ENCODE measurements at regions not wholly inside any gene's neighbourhood (a gene's known extent, or its start where the extent isn't known, plus 50 kb on each side); places are given as distances from the start of the nearest gene placed in this dataset.

DNA sequence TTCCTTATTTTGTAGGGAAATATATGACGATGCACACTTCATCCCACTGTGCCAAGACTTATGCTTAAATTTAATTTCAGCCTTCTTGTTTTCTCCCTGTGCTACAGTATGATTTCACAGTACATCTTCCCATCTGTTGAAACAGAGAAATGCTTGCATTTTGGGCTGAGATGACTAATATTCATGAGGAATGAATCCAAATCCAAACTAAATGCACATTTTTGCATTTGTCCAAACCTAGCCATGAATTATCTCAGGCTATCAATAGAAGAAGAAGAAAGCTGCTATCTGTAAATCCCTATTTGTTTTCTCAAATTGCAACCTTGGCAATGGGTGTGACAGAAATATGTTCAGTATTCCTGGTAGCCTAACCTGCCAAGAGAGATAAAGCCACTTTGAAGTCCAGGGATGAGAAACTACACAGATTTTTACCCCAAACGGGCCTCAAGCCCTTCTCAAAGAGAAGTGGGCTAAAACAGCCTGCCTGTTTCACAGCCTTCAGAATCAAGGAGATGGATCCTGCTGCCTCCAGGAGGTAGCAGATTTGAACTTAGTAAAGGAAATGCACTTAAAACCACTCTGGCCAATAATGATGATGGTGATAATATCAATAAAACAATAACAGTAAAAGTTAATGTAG lies 306.9 kb upstream of the NT5C1B start:
- H3K4me1 ChIP-seq = peaks cover 18% of the 10 kb centered on the region
- TF ChIP-seq POLR2AphosphoS5 (IDR thresholded peaks at IDR 0.05; ENCODE audit: insufficient read depth in 1 of 2, low read depth in 1 of 2) = no peak
- TF ChIP-seq, protein P1, sequence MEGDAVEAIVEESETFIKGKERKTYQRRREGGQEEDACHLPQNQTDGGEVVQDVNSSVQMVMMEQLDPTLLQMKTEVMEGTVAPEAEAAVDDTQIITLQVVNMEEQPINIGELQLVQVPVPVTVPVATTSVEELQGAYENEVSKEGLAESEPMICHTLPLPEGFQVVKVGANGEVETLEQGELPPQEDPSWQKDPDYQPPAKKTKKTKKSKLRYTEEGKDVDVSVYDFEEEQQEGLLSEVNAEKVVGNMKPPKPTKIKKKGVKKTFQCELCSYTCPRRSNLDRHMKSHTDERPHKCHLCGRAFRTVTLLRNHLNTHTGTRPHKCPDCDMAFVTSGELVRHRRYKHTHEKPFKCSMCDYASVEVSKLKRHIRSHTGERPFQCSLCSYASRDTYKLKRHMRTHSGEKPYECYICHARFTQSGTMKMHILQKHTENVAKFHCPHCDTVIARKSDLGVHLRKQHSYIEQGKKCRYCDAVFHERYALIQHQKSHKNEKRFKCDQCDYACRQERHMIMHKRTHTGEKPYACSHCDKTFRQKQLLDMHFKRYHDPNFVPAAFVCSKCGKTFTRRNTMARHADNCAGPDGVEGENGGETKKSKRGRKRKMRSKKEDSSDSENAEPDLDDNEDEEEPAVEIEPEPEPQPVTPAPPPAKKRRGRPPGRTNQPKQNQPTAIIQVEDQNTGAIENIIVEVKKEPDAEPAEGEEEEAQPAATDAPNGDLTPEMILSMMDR (IDR thresholded peaks at IDR 0.05) = no peak
- no peak for TF ChIP-seq POLR2A (IDR thresholded peaks at IDR 0.05)
- no peaks in the 10 kb centered on the region for H3K9me3 ChIP-seq
- H3K4me3 ChIP-seq = no peak overlapping the region
- DNase-seq (ENCODE audit: extremely low spot score in 2 of 2) = no peak
- H3K36me3 ChIP-seq = no peaks in the 10 kb centered on the region
- no peak overlapping the region for H3K27ac ChIP-seq
- intact Hi-C loops (cut with DNase I) = loop anchor here (10.0 kb wide), 1 partner anchor 969 kb away; no protein-coding TSS in a partner anchor
- H3K27me3 ChIP-seq = no peaks in the 10 kb centered on the region

DNA sequence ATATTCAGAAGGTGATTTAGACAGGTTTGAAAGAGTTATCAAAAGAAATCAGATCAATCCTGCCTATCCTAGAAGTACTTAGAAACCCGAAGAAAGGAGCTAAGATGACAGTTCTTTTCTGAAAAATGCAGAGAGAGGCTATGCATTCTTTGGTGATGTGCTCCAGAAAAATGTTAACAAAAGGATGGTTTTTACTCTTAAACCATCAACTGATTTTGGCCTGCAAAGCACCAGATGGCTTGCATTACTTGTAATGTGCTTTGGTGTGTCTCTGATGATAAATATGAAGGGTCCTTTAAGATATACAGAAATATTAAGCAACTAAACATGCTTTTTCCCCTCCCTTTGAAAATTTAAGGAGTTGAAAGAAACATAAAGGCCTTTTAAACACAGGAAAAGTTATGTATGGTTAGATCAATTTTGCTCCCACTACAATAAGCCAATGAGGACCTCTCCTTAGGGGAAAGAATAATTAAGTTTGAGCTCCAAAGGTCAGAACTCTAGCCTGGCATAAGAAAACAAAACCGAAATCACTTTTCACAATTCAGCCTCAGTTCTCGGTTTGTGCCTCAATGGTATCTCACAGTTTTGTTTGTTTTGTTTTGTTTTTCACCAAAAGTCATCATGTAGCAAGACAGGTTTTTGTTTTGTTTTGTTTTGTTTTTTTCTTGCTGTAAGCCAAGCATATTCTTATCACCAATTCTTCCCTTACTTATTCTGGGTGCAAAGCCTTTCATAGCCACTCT lies 302.4 kb upstream of the NT5C1B start:
- TF ChIP-seq POLR2AphosphoS5 (IDR thresholded peaks at IDR 0.05; ENCODE audit: insufficient read depth in 1 of 2, low read depth in 1 of 2) (no peak), POLR2A (IDR thresholded peaks at IDR 0.05) (no peak)
- TF ChIP-seq, protein P1 (IDR thresholded peaks at IDR 0.05) = no peak
- no peak for DNase-seq (ENCODE audit: extremely low spot score in 2 of 2)
- intact Hi-C loops (cut with DNase I) = loop anchor here (10.0 kb wide), 1 partner anchor 973 kb away; no protein-coding TSS in a partner anchor

DNA sequence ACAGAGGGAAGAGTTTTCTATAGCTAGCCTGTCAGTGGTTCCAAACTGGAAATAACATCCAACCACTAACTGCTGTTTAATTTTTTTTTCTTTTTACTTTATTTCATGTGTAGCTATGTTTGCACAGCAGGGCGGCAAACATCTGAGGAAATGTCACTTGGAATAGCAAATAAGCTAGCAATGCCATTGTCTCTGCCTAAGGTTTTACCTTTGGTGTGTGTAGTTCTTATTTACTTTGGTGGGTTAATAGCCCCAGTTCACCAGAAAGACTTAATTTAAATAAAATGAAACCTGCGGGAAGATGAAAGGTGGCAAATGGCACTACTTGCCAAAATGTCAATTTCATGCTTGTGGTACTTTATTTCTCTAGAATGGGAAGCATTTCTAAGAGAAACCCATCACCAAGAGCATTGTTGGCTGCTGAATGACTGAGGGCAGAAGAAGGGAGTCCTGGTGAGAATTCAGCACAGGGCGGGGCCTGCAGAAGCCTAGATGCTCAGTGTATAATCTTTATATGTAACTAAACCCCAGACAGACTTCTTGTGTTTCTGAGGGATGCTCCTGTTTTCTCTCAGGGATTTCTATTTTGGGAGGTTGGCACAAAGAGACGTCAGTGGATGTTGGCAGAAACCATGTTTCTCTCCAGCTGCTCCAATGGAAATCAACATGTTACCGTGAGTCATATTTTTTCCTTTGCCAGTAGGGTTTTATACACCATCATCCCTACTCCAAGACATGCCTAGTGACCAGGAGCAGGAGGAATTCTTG lies 300.4 kb upstream of the NT5C1B start:
- H3K4me1 ChIP-seq = no peaks in the 10 kb centered on the region
- H3K4me3 ChIP-seq = no peak overlapping the region
- TF ChIP-seq, protein P1 (IDR thresholded peaks at IDR 0.05) = no peak
- TF ChIP-seq POLR2AphosphoS5 (IDR thresholded peaks at IDR 0.05; ENCODE audit: insufficient read depth in 1 of 2, low read depth in 1 of 2) (peak in 1 of 2 donors; percentile 28), POLR2A (IDR thresholded peaks at IDR 0.05) (no peak)
- no peak for DNase-seq (ENCODE audit: extremely low spot score in 2 of 2)
- no peaks in the 10 kb centered on the region for H3K36me3 ChIP-seq
- no peaks in the 10 kb centered on the region for H3K9me3 ChIP-seq
- H3K27ac ChIP-seq = peak overlapping the region; percentile 40
- no peaks in the 10 kb centered on the region for H3K27me3 ChIP-seq
- intact Hi-C loops (cut with DNase I) = loop anchor here (10.0 kb wide), 1 partner anchor 975 kb away; no protein-coding TSS in a partner anchor

More for the DNA sequence above, 302.4 kb upstream of the NT5C1B start:
- Histone ChIP-seq H3K27me3 (no peaks in the 10 kb centered on the region), H3K4me3 (no peak overlapping the region), H3K9me3 (no peaks in the 10 kb centered on the region), H3K27ac (peak overlapping the region; percentile 17), H3K36me3 (no peaks in the 10 kb centered on the region), H3K4me1 (no peaks in the 10 kb centered on the region)

GRCh38 chr2:18885457-18885856 lies 296.1 kb upstream of the NT5C1B start:
- Histone ChIP-seq H3K27ac (no peak overlapping the region), H3K9me3 (no peaks in the 10 kb centered on the region), H3K4me3 (no peak overlapping the region), H3K4me1 (no peaks in the 10 kb centered on the region), H3K36me3 (no peaks in the 10 kb centered on the region), H3K27me3 (no peaks in the 10 kb centered on the region)
- intact Hi-C loops (cut with DNase I) = no loop called here
- TF ChIP-seq POLR2AphosphoS5 (IDR thresholded peaks at IDR 0.05; ENCODE audit: insufficient read depth in 1 of 2, low read depth in 1 of 2) = no peak
- no peak for TF ChIP-seq POLR2A (IDR thresholded peaks at IDR 0.05)
- TF ChIP-seq, protein P1 (IDR thresholded peaks at IDR 0.05) = no peak
- DNase-seq (ENCODE audit: extremely low spot score in 2 of 2) = no peak

Data from vagina (tissue), 2 donors.